GM20431 (cell line): ENCODE measurements at regions not wholly inside any gene's neighbourhood (a gene's known extent, or its start where the extent isn't known, plus 50 kb on each side); places are given as distances from the start of the nearest gene placed in this dataset.

Source experiments
- in situ Hi-C: fragments of 300-500 bp; cut with MseI, MboI; formaldehyde crosslinking; loops from one replicate; pipeline ENCODE4 v1.15.0; 2020; ENCODE audit warnings: low sequenced_read_pairs; ENCODE audit not compliant: unreplicated experiment

DNA sequence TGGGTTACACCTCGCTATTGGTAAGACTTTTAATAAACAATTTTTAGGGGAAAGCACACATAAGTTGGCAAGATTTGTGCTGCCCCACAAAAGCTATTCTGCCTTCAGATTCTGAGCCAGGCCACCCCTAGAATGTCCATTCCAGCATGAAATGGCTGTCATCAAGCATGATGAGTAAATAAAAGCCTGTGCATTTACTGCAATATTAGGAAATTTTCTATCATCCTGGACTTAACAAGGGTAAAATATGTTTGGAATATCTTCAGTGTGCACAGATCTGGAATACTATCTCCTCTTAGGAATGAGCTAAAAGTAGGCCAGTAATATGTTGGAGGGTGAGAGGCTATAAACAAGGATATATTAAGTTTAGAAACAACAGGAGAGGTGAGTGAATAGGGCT is 510.9 kb downstream of the ANKRD50 start:
- in situ Hi-C loops, result no loop called here

DNA sequence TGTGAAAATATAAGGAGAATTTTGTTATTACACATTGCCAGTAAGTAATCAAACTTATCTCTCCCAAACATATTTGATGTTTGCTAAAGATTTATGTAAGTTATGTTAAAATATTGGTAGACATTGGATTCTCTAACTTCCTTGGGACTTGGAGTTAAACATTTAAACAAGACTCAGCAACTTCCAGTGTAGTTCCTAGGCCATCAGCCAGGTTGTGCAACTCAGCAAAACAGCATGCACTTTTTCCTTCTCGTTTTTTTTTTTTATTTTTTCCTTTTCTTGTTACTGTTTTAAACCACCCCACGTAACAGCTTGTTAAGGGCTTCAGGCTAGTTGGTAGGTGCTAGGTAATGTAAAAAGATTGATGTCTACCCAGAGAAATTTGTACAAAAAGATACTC is 510.4 kb downstream of the ANKRD50 start:
- in situ Hi-C loops, result no loop called here

DNA sequence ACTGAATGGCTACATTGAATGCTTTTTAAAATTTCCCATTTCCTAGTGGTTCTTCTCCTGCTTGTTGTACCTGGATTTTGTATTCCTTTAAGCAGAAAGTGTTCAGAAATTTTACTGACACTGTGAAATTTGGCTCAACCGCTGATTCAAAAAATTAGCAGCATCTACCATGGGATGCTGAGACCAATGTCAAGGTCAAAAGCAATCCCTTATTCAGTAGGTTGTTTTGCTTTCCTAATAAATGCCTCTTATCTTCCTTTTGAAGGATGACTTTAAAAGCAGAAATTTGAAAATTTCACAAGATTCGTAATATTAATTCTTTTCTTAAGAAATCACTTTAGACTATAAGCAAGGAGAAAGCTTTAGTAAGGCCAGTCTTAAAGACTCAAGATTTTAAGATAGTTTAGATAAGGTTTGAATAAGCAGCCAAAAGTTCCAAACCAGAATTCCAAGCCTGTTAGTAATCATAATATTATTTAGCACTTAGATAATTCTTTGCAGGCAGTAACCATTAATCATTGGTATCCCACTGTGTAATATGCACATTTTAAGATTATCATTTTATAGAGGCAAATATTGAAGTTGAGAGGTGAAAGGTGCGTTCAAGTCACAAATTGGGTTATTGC is 508.8 kb downstream of the ANKRD50 start:
- in situ Hi-C loops, result no loop called here

DNA sequence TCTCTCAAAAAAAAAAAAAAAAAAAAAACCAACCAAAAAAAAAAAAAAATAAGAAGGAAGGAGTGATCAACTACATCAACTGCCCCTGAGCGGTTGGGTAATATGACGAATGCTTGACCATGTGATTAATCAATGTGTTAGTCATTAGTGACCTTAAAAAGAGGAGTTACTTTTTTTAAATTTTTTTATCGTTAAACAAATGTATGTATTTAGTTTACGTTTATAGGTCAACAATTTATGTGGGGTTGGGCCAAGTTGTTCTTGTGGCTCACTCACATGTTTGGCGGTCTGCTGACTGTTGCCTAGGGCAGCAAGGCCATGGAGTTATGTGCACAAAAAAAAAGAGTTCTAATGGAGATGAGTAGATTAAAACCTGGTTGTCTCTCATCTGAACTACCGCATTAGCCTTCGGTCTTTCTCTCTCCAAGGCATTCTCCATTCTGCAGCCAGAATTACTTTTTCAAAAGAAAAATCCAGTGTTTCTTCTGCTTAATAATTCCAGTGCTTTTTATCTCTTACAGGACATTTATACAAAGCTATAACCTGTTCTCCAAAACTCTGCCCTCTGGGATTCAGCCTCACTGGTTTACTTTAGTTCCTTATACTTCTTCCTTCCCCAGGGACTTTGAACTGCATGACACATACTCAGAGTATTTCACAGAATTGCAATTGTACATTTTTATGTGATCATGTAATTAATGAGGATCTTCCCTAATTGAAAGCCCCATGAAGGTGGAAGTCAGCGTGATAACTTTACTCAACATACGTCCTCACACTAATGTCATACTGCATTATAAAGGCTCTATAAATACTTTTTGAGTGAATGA is 505.5 kb downstream of the ANKRD50 start:
- in situ Hi-C loops, result no loop called here

DNA sequence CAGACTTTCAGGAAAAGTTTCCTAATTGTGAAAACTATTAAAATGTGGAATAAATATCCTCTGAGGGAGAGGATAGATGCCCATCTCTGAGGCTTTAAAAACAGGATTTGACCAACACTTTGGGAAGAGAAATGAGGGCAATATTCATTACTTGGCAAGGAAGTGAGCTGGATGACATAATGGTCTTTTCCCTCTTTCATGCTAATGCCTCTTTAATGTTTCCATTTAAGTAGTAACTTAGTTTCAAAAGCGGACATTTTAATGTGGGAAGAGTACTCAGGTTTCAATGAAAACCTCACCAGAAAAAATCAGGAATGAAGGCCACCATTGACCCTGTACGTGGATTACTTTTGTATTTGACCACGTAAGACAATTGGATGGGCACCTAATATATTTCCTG is 503.3 kb downstream of the ANKRD50 start:
- in situ Hi-C loops, result no loop called here

DNA sequence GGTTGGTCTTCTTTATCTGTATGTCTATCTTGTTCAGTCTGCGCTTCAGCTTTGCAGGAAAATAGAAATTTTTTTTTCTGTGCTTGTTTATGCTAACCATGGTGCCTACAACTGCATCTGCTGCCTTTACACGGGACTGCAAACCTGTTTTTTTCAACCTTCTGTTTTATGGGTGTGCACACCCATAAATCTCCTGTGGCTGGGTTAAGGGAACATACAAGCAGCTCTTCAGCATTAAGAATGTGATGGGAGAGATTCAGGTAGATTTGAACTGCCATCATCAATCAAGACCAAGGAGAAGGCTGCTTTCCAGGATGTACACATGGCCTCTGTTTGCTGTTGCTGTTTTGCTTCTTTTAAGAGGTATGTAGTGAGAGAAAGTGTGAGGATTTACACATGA is 502.9 kb downstream of the ANKRD50 start:
- in situ Hi-C loops, result no loop called here

DNA sequence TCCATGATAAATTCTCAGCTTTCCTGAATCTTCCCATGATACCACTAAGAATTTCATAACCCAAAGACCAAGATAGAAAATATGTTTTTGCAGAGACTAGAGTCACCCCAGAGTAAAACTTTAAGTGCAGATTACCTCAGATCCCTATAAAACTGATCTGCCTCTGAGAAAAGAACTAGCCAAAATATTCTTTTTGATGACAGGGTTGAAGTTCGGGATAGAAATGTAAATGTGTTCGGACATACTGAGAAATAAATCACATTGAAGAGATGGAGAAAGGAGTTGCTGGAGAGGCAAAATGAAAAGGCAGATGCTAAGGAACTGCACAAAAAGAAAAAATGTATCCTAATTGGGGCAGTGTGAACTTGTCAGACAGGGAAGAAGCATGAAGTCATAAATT is 501.8 kb downstream of the ANKRD50 start:
- in situ Hi-C loops, result no loop called here

DNA sequence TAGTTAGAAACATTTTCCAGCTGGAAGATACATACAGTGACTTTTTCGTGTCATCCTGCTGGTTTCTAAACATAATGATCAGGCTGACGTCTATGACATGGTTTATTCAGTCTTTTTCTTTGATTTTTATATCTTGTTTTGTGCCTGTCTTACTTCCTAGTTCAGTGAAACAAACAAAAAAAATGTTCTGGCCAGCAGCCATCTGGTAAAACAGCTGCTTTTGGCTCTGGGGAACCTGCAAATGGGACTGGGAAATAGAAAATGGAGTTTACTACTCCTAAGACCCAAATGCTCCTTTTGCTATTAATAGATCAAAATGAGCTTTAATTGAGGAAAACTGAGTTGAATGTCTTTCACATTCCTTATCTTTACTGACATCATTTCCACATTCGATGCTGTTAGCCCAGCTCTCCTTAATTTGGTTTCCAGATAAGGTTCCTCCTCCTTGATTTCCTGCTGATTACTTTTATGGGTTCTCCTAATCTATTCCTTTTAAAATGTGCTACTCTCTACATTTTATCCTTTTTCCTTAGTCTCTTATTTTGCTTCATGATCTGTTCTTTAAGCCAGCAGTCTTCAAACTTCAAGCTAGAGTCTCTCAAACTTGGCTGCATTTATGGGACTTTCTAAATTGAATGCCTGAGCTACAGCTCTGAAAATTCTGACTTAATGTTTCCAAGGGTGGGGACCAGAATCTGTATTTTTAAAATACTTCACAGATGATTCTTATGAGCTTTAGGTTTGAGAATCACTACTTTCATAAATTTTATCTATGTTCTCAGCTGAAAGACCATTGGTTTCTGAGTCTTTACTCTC is 499.5 kb downstream of the ANKRD50 start:
- in situ Hi-C loops, result no loop called here

DNA sequence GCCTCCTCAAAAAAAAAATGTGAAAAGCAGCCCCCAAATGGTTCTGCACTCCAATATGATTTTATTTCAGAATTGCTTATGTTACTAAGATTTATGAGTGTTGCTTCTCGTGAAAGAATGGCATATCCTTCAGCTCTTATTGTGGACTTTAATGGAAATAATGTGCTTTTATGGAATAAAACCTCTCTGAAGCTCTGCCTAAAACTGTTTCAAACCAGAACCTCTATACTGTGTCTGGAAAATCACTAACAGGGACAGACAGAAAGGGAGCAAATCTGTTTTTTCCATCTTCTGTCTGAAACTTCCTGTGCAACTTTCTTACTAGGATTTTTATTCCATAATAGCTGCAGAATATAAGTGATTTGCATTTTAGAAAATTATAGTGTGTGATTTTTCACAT is 493.1 kb downstream of the ANKRD50 start:
- in situ Hi-C loops, result no loop called here

DNA sequence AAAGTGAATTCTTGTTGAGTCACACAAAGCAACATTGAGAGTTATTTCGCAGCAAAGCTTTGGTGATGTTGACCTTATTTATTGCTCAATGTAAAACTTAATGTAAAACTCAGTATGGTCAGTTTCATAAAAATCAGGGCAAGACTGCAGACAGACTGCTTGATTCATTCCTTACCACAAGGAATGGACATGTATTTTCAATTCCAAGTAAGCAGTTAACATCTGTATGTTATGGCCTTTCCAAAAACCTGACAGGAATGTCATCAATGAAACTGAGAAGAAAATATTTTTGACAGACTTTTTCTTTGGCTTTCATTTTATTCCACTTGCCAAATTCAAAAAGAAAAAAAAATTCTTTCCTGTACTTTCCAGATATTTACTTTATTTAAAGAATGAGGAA is 488.3 kb downstream of the ANKRD50 start:
- in situ Hi-C loops, result no loop called here

DNA sequence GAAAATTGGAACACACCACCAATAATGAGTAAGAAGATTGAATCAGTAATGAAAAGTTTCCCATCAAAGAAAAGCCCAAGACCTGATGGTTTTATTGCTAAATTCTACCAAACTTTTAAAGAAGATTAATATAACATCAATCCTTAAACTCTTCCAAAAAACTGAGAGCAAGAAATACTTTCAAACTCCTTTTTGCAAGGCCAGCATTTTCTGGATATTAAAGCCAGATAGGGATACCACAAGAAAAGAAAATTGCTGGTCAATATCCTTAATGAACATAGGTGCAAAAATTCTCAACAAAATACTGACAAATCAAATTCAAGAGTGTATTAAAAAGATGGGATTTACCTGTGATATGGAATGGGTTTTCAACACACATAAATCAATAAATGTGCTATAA is 484.6 kb downstream of the ANKRD50 start:
- in situ Hi-C loops, result no loop called here

DNA sequence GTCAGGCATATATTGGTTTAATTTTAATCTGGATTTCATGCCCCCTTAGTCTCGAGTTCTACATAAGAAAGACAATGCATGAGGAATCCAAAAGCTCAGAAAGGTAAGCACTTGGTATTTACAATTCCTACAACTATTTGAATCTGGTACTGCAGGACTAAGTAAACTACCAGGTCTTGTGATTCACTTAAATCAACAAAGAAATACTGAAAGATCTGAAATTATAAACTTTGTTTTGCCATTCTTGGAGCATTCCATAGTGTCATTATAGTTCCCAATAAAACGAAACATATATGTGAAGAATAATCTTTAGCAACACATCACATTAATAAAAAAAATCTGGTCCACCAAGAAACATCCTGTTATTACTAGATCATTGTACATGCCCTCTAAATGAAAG is 482.3 kb downstream of the ANKRD50 start:
- in situ Hi-C loops, result no loop called here

DNA sequence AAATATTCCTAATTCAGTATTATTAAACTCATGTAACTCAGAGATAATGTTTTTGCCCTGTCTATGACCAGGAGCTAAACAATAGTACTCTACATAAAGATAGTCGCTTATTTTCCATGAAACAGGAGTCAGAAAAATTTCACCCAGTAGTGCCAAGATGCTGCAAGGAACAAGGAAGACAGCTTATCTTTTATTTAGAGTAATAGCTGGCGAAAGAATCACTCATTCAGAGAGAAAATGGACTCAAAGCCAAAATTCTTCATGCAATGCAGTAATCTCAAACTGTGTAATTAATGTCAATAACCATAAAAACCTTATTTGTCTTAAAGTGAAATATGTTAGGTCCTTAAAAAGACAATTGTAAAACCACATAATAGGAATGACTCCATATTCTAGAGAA is 477.8 kb downstream of the ANKRD50 start:
- in situ Hi-C loops, result no loop called here

DNA sequence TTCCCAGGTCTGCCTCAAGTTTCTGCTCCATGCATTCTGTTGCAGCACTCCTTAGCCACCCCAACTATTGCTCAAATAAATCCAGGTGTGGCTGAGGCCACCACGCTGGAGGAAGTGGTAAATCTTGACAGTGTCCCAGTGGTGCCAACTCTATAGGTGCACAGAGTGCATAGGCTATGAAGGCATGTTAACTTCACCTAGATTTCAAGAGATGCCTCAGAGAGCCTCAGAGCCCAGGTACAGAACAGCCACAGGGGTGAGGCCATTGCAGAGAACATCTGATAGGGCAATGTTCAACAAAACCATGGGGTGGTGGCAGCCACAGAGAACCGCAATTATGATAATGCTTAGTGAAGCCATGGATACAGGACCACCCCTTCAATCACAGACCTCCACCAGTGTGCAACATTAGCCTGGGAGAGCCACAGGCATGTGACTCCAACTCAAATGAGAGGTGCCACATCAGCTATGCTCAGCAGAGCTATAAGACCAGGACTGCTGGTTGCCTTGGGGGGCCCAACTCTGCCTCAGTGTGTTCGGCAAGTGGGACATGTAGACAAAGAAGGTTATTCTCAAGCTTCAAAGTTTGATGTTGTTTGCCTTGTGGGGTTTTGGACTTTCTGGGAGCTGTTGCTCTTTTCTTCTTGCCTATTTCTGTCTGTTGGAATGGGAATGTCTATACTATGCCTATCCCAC is 468.7 kb downstream of the ANKRD50 start:
- in situ Hi-C loops, result no loop called here

DNA sequence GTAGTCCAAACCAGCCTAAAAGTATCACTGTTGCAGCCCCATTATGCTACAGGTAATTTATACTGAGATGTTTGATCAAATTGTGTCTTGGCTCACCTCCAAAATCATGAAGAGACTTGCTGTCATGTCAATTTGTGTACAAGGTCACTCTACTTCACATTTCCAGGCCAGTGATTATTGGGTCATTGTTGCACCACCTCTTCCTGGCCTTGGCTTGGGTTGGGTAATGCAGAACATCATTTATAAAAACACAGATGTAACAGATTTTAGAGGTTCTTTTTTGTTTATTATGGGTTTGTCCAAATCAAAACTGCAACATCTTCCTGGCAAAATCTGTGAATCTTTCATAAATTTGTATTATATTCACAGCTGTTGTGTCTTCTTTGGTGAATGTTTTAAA is 459.5 kb downstream of the ANKRD50 start:
- in situ Hi-C loops, result no loop called here

DNA sequence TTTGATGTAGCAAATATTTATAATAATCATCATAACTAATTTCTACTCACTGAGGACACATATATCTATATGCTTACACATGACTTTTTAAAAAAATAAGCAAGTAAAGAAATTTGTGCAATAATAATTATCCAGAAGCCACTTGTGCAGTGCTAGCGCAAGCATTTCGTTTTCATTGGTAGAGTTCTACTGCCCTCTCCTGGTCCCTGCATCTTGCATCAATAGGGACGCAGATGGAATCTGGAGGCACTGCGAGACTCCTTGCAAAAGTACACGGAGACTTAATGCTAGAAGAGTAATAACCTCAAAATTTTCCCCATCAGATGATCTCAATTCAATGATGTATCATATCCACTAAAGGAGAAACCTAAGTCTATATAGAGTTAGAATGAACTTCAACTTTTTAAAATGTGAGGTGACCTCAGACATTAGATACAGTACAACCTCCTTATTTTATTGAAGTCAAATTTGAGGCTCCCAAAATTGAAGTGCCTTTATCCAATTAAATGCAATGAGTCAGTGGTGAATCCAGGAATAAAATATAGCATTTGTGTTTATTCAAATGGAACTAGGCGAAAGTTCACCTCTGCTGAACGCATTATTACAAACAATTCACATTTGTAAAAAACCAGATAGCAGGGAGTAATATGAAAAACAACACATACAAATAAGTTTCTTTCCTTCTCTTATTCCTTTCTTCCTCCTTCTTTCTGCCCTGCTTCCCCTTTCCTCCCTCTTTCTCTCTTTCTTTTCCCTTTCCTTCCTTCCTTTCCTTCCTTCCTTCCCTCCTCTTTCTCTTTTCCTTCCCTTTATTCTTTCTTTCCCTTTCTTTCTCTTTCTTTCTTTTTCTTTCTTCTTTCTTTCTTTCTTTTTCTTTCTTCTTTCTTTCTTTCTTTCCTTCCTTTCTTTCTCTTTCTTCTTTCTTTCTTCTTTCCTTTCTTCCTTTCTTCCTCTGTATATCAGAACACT is 450.0 kb downstream of the ANKRD50 start:
- in situ Hi-C loops, result no loop called here

DNA sequence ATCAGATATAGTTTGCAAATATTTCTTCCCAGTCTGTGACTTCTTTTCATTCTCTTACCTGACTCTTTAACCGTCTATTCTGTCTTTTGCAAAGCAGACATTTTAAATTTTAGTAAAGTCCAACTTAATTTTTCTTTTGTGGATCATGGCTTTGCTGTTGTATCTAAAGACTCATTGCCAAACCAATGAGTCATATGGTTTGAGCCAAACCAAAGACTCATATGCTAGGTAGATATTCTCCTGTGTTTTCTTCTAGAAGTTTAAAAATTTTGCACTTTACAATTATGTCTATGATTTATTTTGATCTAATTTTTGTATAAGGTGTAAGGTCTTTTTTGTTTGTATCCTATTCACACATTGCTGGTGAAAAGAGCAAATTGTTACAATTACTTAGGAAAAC is 446.8 kb downstream of the ANKRD50 start:
- in situ Hi-C loops, result no loop called here

DNA sequence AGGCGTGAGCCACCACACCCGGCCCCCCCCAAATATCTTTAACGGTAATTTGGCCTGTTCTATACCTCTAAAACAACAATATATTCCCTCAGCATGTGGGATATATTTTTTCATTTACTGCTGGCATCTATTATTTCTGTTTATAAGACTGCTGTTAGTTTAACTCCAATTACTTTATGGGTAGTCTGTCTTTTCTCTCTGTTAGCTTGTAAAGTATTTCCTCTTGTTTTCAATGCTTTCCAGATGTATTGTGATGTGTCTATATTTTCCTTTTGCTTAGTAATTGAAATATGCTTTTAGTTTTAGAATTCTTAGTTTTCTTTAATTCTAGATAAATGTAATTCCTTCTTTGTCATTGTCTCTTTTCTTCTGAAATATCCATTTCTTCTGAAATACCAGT is 445.8 kb downstream of the ANKRD50 start:
- in situ Hi-C loops, result no loop called here

DNA sequence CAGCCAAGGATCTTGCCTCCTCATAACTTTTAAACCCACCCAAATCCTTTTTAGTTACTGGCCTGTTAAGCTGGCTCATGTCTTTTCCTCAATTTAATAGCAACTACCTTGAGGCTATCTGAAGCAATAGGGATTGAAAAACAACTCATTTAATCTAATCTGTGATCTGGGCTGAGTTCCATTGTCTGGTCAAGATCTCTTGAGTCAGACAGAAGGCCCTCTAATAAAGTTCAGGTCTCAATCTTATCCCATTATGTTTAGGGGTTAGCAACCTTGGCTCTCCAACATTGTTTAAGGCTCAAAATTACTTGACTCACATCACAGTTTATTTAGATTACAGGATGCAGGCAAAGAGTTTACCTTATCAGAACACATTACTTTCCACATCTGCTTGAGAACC is 436.1 kb downstream of the ANKRD50 start:
- in situ Hi-C loops, result no loop called here
